ENCODE measurements at regions not wholly inside any gene's neighbourhood (a gene's known extent, or its start where the extent isn't known, plus 50 kb on each side); places are given as distances from the start of the nearest gene placed in this dataset.

GRCh38 chr2:207334301-207334623 is 168.5 kb upstream of the KLF7 start:
- TF ChIP-seq CTCF (IDR thresholded peaks at IDR 0.05) (no peak), EZH2 (IDR thresholded peaks at IDR 0.05) (no peak)

Data from neural progenitor cell (in vitro differentiated cells).